ENCODE measurements at regions not wholly inside any gene's neighbourhood (a gene's known extent, or its start where the extent isn't known, plus 50 kb on each side); places are given as distances from the start of the nearest gene placed in this dataset.
A peak's percentile ranks its signal among the peaks of the same experiment; 100 is the strongest.

DNA sequence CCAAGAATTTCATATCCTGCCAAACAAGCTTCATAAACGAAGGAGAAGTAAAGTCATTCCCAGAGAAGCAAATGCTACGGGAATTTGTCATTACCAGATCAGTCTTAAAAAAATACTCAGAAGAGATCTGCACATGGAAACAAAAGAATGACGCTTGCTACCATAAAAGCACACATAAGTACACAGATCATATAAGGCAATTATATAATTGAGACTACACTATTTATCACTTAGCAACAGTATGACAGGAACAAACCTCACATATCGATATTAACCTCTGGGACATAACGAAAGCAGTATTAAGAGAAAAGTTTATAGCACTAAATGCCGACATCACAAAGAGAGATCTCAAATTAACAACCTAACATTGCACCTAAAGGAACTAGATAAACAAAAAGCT lies 67.6 kb upstream of the TMEM200A start (continued):
- TF ChIP-seq EZH2phosphoT487 (IDR thresholded peaks at IDR 0.05; ENCODE audit: borderline replicate concordance): no peak

DNA sequence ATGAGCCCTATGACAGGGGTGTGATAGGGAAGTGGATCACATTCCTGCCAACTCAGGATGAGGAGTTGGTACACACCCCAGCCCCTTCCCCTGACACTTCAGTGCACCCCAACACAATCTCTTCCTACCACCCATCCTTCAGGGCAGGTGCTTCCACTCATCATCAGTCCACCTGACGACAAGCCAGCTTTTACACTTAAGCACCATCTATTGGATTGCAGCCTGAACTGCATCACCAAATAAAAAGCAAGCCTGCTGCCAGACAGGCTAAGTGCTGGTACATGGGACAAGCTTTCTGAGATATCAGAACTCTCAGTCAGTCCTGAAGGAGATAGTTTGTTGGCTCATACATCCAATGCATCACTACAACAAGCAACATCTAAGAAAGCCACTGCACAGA lies 69.0 kb upstream of the TMEM200A start:
- BruUV-seq (replicated peaks): no TSS peak
- no peaks in the 10 kb centered on the region for H3K79me2 ChIP-seq (ENCODE audit: insufficient read depth, low read length)
- ChIA-PET CTCF (interaction anchor here (1.2 to 2.1 kb wide), 2 partner anchors 15 to 401 kb away, joined by 5 read pairs; no protein-coding TSS in a partner anchor), RAD21 (ENCODE audit: low non-redundant PET in 1 of 2, low total read pairs in 2 of 2, uncharacterized antibody in 2 of 2, unreplicated experiment in 2 of 2) (no interaction called here), POLR2A (no interaction called here)
- H3K4me1 ChIP-seq (ENCODE audit: control insufficient read depth in 1 of 2, insufficient read depth in 2 of 2, low read length in 2 of 2): no peaks in the 10 kb centered on the region
- no peak for TF ChIP-seq EGR1 (IDR thresholded peaks at IDR 0.05; ENCODE audit: low read depth)
- peak; percentile 39; the same call in 1 of the 2 replicates for TF ChIP-seq RAD21 (IDR thresholded peaks at IDR 0.05; ENCODE audit: low read depth)
- TF ChIP-seq ZFX (IDR thresholded peaks at IDR 0.05): no peak
- TF ChIP-seq ZNF274 (IDR thresholded peaks at IDR 0.05; ENCODE audit: low read depth, low read length): no peak
- no peak for TF ChIP-seq JUND (IDR thresholded peaks at IDR 0.05)
- TF ChIP-seq EZH2 (IDR thresholded peaks at IDR 0.05): no peak
- TF ChIP-seq, protein P1, sequence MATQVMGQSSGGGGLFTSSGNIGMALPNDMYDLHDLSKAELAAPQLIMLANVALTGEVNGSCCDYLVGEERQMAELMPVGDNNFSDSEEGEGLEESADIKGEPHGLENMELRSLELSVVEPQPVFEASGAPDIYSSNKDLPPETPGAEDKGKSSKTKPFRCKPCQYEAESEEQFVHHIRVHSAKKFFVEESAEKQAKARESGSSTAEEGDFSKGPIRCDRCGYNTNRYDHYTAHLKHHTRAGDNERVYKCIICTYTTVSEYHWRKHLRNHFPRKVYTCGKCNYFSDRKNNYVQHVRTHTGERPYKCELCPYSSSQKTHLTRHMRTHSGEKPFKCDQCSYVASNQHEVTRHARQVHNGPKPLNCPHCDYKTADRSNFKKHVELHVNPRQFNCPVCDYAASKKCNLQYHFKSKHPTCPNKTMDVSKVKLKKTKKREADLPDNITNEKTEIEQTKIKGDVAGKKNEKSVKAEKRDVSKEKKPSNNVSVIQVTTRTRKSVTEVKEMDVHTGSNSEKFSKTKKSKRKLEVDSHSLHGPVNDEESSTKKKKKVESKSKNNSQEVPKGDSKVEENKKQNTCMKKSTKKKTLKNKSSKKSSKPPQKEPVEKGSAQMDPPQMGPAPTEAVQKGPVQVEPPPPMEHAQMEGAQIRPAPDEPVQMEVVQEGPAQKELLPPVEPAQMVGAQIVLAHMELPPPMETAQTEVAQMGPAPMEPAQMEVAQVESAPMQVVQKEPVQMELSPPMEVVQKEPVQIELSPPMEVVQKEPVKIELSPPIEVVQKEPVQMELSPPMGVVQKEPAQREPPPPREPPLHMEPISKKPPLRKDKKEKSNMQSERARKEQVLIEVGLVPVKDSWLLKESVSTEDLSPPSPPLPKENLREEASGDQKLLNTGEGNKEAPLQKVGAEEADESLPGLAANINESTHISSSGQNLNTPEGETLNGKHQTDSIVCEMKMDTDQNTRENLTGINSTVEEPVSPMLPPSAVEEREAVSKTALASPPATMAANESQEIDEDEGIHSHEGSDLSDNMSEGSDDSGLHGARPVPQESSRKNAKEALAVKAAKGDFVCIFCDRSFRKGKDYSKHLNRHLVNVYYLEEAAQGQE (IDR thresholded peaks at IDR 0.05; ENCODE audit: low read depth): no peak
- no peak for TF ChIP-seq CEBPB (IDR thresholded peaks at IDR 0.05; ENCODE audit: low read depth)
- no peak for TF ChIP-seq YY1 (IDR thresholded peaks at IDR 0.05; ENCODE audit: extremely low read depth, insufficient replicate concordance, low read depth, low read length)
- TF ChIP-seq SP1 (IDR thresholded peaks at IDR 0.05; ENCODE audit: low read depth): no peak
- TF ChIP-seq, protein P2, sequence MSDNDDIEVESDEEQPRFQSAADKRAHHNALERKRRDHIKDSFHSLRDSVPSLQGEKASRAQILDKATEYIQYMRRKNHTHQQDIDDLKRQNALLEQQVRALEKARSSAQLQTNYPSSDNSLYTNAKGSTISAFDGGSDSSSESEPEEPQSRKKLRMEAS (IDR thresholded peaks at IDR 0.05): no peak
- no peak for TF ChIP-seq SRF (IDR thresholded peaks at IDR 0.05; ENCODE audit: low read depth)
- TF ChIP-seq, protein P3, sequence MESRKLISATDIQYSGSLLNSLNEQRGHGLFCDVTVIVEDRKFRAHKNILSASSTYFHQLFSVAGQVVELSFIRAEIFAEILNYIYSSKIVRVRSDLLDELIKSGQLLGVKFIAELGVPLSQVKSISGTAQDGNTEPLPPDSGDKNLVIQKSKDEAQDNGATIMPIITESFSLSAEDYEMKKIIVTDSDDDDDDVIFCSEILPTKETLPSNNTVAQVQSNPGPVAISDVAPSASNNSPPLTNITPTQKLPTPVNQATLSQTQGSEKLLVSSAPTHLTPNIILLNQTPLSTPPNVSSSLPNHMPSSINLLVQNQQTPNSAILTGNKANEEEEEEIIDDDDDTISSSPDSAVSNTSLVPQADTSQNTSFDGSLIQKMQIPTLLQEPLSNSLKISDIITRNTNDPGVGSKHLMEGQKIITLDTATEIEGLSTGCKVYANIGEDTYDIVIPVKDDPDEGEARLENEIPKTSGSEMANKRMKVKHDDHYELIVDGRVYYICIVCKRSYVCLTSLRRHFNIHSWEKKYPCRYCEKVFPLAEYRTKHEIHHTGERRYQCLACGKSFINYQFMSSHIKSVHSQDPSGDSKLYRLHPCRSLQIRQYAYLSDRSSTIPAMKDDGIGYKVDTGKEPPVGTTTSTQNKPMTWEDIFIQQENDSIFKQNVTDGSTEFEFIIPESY (IDR thresholded peaks at IDR 0.05; ENCODE audit: extremely low read depth, insufficient replicate concordance, low read length): no peak
- TF ChIP-seq, protein P4, sequence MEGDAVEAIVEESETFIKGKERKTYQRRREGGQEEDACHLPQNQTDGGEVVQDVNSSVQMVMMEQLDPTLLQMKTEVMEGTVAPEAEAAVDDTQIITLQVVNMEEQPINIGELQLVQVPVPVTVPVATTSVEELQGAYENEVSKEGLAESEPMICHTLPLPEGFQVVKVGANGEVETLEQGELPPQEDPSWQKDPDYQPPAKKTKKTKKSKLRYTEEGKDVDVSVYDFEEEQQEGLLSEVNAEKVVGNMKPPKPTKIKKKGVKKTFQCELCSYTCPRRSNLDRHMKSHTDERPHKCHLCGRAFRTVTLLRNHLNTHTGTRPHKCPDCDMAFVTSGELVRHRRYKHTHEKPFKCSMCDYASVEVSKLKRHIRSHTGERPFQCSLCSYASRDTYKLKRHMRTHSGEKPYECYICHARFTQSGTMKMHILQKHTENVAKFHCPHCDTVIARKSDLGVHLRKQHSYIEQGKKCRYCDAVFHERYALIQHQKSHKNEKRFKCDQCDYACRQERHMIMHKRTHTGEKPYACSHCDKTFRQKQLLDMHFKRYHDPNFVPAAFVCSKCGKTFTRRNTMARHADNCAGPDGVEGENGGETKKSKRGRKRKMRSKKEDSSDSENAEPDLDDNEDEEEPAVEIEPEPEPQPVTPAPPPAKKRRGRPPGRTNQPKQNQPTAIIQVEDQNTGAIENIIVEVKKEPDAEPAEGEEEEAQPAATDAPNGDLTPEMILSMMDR (IDR thresholded peaks at IDR 0.05 in 2 of 3, conservative IDR thresholded peaks at IDR 0.05 in 1 of 3; ENCODE audit: borderline replicate concordance in 1 of 3, insufficient read depth in 1 of 3, low read depth in 2 of 3, low read length in 2 of 3): peak in 2 of 3 experiments; percentile 26 to 27; a peak in 4 of 6 replicates
- H3K27ac ChIP-seq (ENCODE audit: low read depth, low read length): no peak overlapping the region
- no peaks in the 10 kb centered on the region for H3K27me3 ChIP-seq (ENCODE audit: insufficient read depth, low read length)
- no peaks in the 10 kb centered on the region for H3K9me3 ChIP-seq (ENCODE audit: control insufficient read depth in 1 of 2, insufficient read depth in 1 of 2, low read depth in 1 of 2, low read length in 2 of 2)
- H3K9me2 ChIP-seq (ENCODE audit: insufficient read depth): no peaks in the 10 kb centered on the region
- intact Hi-C loops (cut with micrococcal nuclease): no loop called here
- no peak overlapping the region for H2AFZ ChIP-seq (ENCODE audit: low read depth, low read length, poor library complexity, severe bottlenecking)
- no peak overlapping the region for H3K4me3 ChIP-seq (replicated peaks in 1 of 2; ENCODE audit: low read depth in 1 of 2, low read length in 2 of 2)
- DNase-seq (ENCODE audit: low read depth, low spot score): peak; percentile 8
- no peak overlapping the region for H3K4me2 ChIP-seq (ENCODE audit: low read length)
- peak; percentile 55 for ATAC-seq
- no peak overlapping the region for H3K9ac ChIP-seq (ENCODE audit: low read length)
- no peaks in the 10 kb centered on the region for H4K20me1 ChIP-seq (ENCODE audit: insufficient read depth)
- H3K36me3 ChIP-seq (ENCODE audit: control insufficient read depth in 1 of 2, insufficient read depth in 2 of 2, low read length in 2 of 2): no peaks in the 10 kb centered on the region

Measured in HCT116 (cell line).